ENCODE measurements at regions not wholly inside any gene's neighbourhood (a gene's known extent, or its start where the extent isn't known, plus 50 kb on each side); places are given as distances from the start of the nearest gene placed in this dataset.

- no peak for TF ChIP-seq POLR2A (IDR thresholded peaks at IDR 0.05)
- TF ChIP-seq CTCF (IDR thresholded peaks at IDR 0.05) = no peak
Measured at GRCh38 chr7:18295781-18296423, 199.6 kb upstream of the HDAC9 start.

Data from tibial nerve (tissue), 3 donors.